ENCODE measurements at regions not wholly inside any gene's neighbourhood (a gene's known extent, or its start where the extent isn't known, plus 50 kb on each side); places are given as distances from the start of the nearest gene placed in this dataset.
"Not testable (repeated sequence)": the region's sequence is repeated elsewhere in the genome, so short reads cannot be mapped to it uniquely, and the experiment has no call there.

DNA sequence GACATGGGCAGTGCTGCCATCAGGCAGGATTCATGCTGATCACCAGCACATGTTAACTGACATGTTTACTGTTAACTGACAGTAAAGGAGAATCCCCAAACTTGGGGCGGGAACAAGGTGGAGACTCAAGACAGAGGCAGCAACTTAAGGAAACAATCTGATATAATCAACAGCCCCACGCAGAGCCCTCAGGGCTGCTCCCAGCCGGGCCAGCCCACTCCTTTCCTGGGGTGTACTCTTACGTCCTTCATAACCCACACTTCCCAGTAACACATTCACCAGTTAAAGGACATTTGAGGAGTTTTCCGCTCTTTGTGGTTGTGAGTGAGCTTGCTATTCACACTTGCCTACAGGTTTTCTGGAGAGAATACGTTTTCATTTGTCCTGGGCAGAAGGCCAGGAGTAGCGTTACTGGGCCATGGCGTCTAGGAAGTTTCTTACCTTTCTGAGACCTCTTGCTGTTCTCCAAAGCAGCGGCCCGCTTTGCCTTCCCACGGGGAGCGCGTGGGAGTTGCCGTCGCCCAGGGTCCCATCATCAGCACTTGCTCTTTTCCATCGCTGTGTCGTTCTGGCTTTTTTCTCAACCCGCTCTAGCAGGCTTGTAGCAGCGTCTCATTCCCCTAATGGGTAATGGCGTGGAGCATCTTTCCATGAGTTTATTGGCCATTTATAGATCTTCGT lies 56.4 kb downstream of the FOXF2 start:
- no peak for DNase-seq
- no peaks in the 10 kb centered on the region for H3K36me3 Mint-ChIP-seq (ENCODE audit: low read depth)

DNA sequence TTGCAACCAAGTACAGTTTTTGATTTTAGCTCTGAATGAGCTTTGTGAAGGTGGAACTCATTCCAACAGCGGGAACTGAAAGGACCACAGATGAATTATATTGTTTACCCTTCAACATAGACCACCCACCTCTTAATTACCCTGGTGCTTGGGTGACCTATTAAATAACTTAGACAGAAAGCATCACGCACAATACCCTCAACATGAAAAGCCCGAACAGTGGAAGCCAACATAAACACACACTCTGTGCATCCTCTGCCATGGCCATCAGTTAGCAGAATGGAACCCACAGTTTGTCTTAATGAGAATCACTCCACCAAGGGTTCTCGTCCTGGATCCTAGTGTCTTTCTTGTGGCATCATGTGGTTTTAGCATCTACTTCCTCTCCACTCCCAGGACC lies 60.5 kb downstream of the FOXF2 start:
- H3K4me3 Mint-ChIP-seq, result no peak overlapping the region
- H3K27ac Mint-ChIP-seq, result no peak overlapping the region
- DNase-seq, result no peak
- no peaks in the 10 kb centered on the region for H3K4me1 Mint-ChIP-seq (ENCODE audit: low read depth)
- CTCF ChIA-PET, result interaction anchor here (1.1 kb wide), 1 partner anchor 13 kb away, joined by 3 read pairs; no protein-coding TSS in a partner anchor
- H3K36me3 Mint-ChIP-seq (ENCODE audit: low read depth), result no peaks in the 10 kb centered on the region
- intact Hi-C loops (cut with micrococcal nuclease), result no loop called here
- H3K27me3 Mint-ChIP-seq (ENCODE audit: low read depth), result peaks cover 32% of the 10 kb centered on the region
- H3K9me3 Mint-ChIP-seq, result peaks cover 8% of the 10 kb centered on the region

More for the DNA sequence above, 56.4 kb downstream of the FOXF2 start:
- intact Hi-C loops (cut with micrococcal nuclease), result no loop called here
- Mint-ChIP-seq H3K27ac (no peak overlapping the region), H3K9me3 (no peaks in the 10 kb centered on the region), H3K4me3 (no peak overlapping the region), H3K27me3 (ENCODE audit: low read depth) (peaks cover 28% of the 10 kb centered on the region), H3K4me1 (ENCODE audit: low read depth) (no peaks in the 10 kb centered on the region)
- CTCF ChIA-PET, result interaction anchor here (1.0 kb wide), 1 partner anchor 9 kb away, joined by 3 read pairs; no protein-coding TSS in a partner anchor

DNA sequence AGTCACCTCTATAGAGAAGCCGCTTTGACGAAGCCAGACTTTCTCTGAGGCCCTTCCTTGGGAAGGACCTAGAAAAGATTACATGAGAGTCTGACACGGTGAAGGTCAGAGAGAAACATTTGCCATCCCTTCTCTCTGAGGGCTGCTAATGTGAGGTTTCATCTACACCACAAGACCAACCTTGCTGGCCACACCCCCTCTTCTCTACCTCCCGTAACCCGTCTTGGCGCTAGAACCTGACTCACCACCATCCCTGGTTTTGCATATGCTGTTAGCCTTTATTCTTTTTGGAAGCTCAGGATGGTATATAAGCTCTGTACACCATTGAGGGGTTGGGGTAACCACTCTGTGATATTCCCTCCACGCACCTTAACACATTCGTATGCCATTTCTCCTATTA lies 63.6 kb downstream of the FOXF2 start:
- Mint-ChIP-seq H3K27ac (no peak overlapping the region), H3K27me3 (ENCODE audit: low read depth) (peaks cover 27% of the 10 kb centered on the region), H3K4me1 (ENCODE audit: low read depth) (no peaks in the 10 kb centered on the region), H3K4me3 (no peak overlapping the region), H3K36me3 (ENCODE audit: low read depth) (no peaks in the 10 kb centered on the region), H3K9me3 (peaks cover 8% of the 10 kb centered on the region)
- CTCF ChIA-PET, result no interaction called here
- intact Hi-C loops (cut with micrococcal nuclease), result no loop called here
- DNase-seq, result no peak

DNA sequence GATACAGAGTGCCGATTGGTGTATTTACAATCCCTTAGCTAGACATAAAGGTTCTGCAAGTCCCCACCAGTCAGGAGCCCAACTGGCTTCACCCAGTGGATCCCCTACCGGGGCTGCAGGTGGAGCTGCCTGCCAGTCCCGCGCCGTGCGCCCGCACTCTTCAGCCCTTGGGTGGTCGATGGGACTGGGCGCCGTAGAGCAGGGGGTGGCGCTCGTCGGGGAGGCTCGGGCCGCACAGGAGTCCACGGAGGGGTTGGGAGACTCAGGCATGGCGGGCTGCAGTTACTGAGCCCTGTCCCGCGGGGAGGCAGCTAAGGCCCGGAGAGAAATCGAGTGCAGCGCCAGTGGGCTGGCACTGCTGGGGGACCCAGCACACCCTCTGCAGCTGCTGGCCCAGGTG lies 67.4 kb downstream of the FOXF2 start:
- CTCF ChIA-PET; H3K9me3 Mint-ChIP-seq; H3K4me3 Mint-ChIP-seq; H3K36me3 Mint-ChIP-seq (ENCODE audit: low read depth); H3K27ac Mint-ChIP-seq; H3K27me3 Mint-ChIP-seq (ENCODE audit: low read depth); H3K4me1 Mint-ChIP-seq (ENCODE audit: low read depth); intact Hi-C loops (cut with micrococcal nuclease); DNase-seq: not testable (repeated sequence)

DNA sequence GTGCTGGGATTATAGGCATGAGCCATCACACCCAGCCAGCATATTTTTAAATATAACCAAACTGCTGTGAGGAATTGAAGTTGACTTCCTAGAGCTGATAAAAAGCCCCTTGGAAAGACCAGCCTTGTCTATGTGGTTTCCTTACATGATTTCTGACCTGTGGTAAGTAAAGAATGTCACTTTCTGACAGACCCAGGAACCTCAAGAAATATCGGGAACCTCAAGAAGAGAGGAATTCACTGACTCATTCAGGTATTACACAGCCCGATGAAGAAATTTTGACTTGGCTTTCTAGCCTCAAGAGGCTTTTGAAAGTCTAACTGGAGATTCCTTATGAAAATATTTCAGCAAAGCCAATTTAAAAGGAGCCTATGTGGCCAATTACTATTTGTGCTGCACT lies 71.8 kb downstream of the FOXF2 start:
- H3K4me1 Mint-ChIP-seq (ENCODE audit: low read depth), result no peaks in the 10 kb centered on the region
- no peak for DNase-seq
- intact Hi-C loops (cut with micrococcal nuclease), result no loop called here
- no peaks in the 10 kb centered on the region for H3K36me3 Mint-ChIP-seq (ENCODE audit: low read depth)
- CTCF ChIA-PET, result no interaction called here
- H3K27me3 Mint-ChIP-seq (ENCODE audit: low read depth), result peaks cover 8% of the 10 kb centered on the region
- no peak overlapping the region for H3K4me3 Mint-ChIP-seq
- no peak overlapping the region for H3K27ac Mint-ChIP-seq
- no peaks in the 10 kb centered on the region for H3K9me3 Mint-ChIP-seq

DNA sequence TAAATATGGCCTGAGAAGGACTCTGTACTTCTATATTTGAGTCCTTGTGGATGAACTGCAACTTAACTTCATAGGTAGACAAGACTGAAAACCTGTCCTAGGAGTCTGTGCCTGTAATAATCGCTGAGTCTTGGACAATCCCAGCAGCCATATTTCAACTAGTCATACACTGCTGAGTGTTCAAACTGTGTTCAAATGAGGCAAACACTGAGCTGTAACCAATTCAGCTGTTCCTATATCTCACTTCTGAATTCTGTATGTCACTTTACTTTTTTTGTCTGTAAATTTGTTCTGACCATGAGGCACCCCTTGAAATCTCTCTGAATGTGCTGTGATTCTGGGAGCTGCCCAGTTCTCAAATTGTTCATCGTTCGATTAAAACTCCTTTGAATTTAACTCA lies 72.4 kb downstream of the FOXF2 start:
- no peaks in the 10 kb centered on the region for H3K9me3 Mint-ChIP-seq
- CTCF ChIA-PET, result no interaction called here
- H3K4me1 Mint-ChIP-seq (ENCODE audit: low read depth), result no peaks in the 10 kb centered on the region
- no peaks in the 10 kb centered on the region for H3K36me3 Mint-ChIP-seq (ENCODE audit: low read depth)
- no peak for DNase-seq
- H3K27ac Mint-ChIP-seq, result no peak overlapping the region
- H3K4me3 Mint-ChIP-seq, result no peak overlapping the region
- intact Hi-C loops (cut with micrococcal nuclease), result no loop called here
- peaks cover 8% of the 10 kb centered on the region for H3K27me3 Mint-ChIP-seq (ENCODE audit: low read depth)

DNA sequence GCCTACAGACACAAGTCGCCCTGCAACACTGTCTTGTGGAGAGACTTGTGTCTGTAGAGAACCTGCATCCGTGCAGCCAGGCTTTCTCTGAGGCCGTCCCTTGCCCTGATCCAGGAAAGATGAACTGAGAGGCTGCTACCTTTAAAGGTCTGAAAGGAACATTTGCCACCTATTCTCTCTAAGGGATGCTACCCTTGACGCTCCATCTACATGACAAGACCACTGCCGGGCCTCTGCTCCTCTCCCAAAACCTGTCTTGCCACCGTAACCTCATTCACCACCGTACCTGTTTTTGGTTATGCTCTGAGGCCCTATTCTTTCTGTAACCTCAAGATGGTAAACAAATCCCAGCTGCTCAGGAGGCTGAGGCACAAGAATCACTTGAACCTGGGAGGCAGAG lies 73.9 kb downstream of the FOXF2 start:
- CTCF ChIA-PET, result no interaction called here
- H3K9me3 Mint-ChIP-seq, result no peaks in the 10 kb centered on the region
- intact Hi-C loops (cut with micrococcal nuclease), result no loop called here
- peaks cover 8% of the 10 kb centered on the region for H3K27me3 Mint-ChIP-seq (ENCODE audit: low read depth)
- no peak for DNase-seq
- H3K36me3 Mint-ChIP-seq (ENCODE audit: low read depth), result no peaks in the 10 kb centered on the region
- no peaks in the 10 kb centered on the region for H3K4me1 Mint-ChIP-seq (ENCODE audit: low read depth)
- no peak overlapping the region for H3K27ac Mint-ChIP-seq
- H3K4me3 Mint-ChIP-seq, result no peak overlapping the region

DNA sequence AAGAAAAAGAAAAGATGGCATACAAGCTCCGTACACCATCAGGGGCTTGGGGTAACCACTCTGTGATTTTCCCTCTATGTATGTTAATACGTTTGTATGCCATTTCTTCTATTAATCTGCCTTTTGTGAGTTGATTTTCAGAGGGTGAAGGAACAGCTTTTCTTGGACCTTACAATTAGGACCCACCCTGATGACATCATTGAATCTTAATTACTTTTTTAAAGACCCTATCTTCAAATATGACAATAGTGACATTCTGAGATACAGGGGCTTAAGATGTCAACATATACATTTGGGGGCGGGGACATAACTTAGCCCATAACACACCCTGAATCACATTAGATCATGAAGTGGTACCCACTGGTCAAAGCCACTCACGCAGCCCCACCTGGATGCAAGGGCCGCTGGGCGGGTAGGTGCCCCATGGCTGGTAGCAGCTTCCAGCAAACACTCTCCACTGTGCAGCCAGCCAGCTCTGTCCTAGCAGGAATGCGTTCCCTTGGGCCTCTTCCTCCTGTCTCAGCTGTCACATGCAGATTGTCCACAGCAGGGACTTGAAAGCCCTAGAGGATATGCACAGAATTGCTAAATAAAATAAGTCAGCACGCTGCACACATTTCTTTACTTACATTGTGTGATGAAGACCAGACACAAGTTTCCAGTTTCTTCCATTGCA lies 74.5 kb downstream of the FOXF2 start:
- peaks cover 8% of the 10 kb centered on the region for H3K27me3 Mint-ChIP-seq (ENCODE audit: low read depth)
- intact Hi-C loops (cut with micrococcal nuclease), result no loop called here

DNA sequence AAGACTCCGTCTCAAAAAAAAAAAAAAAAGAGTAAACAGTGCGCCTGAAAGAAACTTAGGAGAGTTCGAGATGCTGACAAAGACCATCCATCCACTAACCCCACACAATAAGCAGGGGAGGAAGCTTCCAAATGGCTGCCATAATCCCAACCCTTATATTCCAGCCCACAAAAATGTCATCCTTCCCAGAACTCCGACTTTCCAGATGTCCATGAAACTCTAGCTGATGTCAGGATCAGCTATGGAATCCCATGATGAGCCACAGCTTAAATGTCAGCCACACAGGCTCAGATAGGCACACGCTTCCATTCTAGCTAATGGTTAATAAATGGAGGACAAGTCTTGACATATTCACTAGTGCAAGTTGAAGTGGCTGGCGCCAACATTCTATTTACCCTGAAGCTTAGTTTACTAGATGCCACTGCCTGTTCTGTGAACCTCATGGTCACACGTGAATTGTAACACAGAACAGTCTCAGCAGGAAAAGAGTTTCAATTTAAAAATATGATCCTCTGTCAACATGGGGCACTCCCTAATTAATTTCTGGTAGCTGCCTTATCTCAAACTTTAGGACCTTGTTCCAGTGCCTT lies 75.5 kb downstream of the FOXF2 start:
- Mint-ChIP-seq H3K27ac (no peak overlapping the region), H3K27me3 (ENCODE audit: low read depth) (peaks cover 8% of the 10 kb centered on the region), H3K9me3 (no peaks in the 10 kb centered on the region), H3K36me3 (ENCODE audit: low read depth) (no peaks in the 10 kb centered on the region), H3K4me1 (ENCODE audit: low read depth) (no peaks in the 10 kb centered on the region), H3K4me3 (no peak overlapping the region)
- intact Hi-C loops (cut with micrococcal nuclease), result no loop called here
- CTCF ChIA-PET, result no interaction called here
- DNase-seq, result no peak

More for the DNA sequence above, 74.5 kb downstream of the FOXF2 start:
- H3K4me1 Mint-ChIP-seq (ENCODE audit: low read depth), result no peaks in the 10 kb centered on the region
- no peak overlapping the region for H3K27ac Mint-ChIP-seq
- H3K9me3 Mint-ChIP-seq, result no peaks in the 10 kb centered on the region
- no peak overlapping the region for H3K4me3 Mint-ChIP-seq
- no peak for DNase-seq
- CTCF ChIA-PET, result no interaction called here
- no peaks in the 10 kb centered on the region for H3K36me3 Mint-ChIP-seq (ENCODE audit: low read depth)

DNA sequence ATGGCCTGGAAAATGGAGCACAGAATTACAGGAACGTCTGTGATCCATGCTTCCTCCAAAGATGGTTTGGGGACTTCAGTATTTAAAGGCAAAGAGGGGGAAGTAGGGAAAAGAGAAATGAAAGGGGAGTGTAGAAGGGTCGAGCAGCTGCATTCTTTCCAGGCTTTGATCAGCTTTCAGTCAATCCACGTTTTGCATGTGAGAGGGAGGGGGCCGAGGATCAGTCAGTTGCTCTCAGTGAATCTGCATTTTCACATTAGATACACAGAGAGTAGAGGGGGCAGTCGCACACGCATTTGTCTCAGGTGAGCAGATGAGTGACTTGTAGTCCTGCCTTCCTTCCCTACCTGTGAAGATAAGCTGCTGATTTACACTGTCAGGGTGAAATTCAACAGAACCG lies 78.8 kb downstream of the FOXF2 start:
- Mint-ChIP-seq H3K27ac (no peak overlapping the region), H3K27me3 (ENCODE audit: low read depth) (peaks cover 11% of the 10 kb centered on the region), H3K9me3 (no peaks in the 10 kb centered on the region), H3K4me1 (ENCODE audit: low read depth) (no peaks in the 10 kb centered on the region), H3K36me3 (ENCODE audit: low read depth) (no peaks in the 10 kb centered on the region), H3K4me3 (no peak overlapping the region)
- intact Hi-C loops (cut with micrococcal nuclease), result no loop called here
- CTCF ChIA-PET, result interaction anchor here (0.6 kb wide), 1 partner anchor 981 kb away, joined by 3 read pairs; no protein-coding TSS in a partner anchor
- DNase-seq, result no peak

DNA sequence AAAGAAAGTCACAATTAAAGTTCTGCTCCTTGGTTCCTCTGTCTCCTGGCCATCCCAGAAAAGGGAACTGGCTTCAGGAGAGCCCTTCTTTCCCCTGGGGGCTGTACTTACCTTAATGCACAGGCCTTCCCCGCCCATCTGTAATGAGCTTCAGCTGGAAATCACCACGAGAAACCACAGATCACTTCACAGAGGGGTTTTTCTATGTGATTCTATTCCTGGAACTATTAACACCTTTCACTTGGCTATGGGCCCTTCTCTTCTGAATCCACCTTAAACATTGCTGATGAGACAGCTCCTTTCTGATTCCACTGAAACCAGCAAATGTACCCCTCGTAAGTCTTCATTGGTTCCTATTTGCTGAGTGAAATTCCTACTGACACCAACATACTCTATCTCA lies 80.7 kb downstream of the FOXF2 start:
- H3K36me3 Mint-ChIP-seq (ENCODE audit: low read depth), result no peaks in the 10 kb centered on the region
- CTCF ChIA-PET, result interaction anchor here (0.7 kb wide), 1 partner anchor 10 kb away, joined by 3 read pairs; no protein-coding TSS in a partner anchor
- H3K4me3 Mint-ChIP-seq, result no peak overlapping the region
- no peaks in the 10 kb centered on the region for H3K4me1 Mint-ChIP-seq (ENCODE audit: low read depth)
- H3K27me3 Mint-ChIP-seq (ENCODE audit: low read depth), result peaks cover 12% of the 10 kb centered on the region
- intact Hi-C loops (cut with micrococcal nuclease), result no loop called here
- no peaks in the 10 kb centered on the region for H3K9me3 Mint-ChIP-seq
- DNase-seq, result no peak
- no peak overlapping the region for H3K27ac Mint-ChIP-seq

DNA sequence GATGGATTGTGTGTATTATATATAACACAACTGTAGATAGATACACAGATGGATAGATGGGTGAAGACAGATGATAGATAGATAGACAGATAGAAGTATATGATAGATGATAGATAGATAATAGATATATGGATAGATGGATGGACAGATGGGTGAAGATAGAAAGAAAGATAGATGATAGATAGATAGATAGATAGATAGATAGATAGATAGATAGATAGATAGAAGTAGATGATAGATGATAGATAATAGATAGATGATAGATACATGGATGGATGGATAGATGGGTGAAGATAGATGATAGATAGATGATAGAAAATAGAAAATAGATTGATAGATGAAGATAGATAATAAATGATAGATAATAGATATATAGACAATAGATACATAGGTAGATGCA lies 83.3 kb downstream of the FOXF2 start:
- no peaks in the 10 kb centered on the region for H3K4me1 Mint-ChIP-seq (ENCODE audit: low read depth)
- H3K27me3 Mint-ChIP-seq (ENCODE audit: low read depth), result peaks cover 8% of the 10 kb centered on the region
- no peak for DNase-seq
- no peaks in the 10 kb centered on the region for H3K36me3 Mint-ChIP-seq (ENCODE audit: low read depth)
- H3K4me3 Mint-ChIP-seq, result no peak overlapping the region
- intact Hi-C loops (cut with micrococcal nuclease), result no loop called here
- CTCF ChIA-PET, result no interaction called here
- no peak overlapping the region for H3K27ac Mint-ChIP-seq
- H3K9me3 Mint-ChIP-seq, result no peaks in the 10 kb centered on the region

DNA sequence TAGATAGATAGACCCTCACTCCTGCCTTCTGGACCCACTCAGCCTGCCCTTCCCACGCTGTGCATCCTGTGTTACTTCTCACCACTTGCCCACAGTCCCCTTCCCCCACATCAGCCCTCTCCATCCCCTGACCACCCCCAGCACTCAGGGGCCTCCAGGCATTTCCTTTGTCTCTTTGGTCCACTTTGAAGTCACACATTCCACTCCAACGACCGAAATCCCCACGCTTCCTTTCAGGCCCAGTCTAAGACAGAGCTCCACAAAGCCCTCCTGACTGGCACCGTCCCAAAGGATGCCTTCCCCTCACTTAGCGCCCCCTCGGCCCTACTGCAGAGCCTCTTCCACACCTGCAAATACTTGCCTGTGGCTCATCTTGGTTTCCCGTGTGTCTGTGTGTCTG lies 83.8 kb downstream of the FOXF2 start:
- peaks cover 8% of the 10 kb centered on the region for H3K27me3 Mint-ChIP-seq (ENCODE audit: low read depth)
- no peaks in the 10 kb centered on the region for H3K4me1 Mint-ChIP-seq (ENCODE audit: low read depth)
- H3K4me3 Mint-ChIP-seq, result no peak overlapping the region
- H3K27ac Mint-ChIP-seq, result no peak overlapping the region
- CTCF ChIA-PET, result no interaction called here
- no peaks in the 10 kb centered on the region for H3K9me3 Mint-ChIP-seq
- DNase-seq, result no peak
- intact Hi-C loops (cut with micrococcal nuclease), result no loop called here
- H3K36me3 Mint-ChIP-seq (ENCODE audit: low read depth), result no peaks in the 10 kb centered on the region
